Stimulated activated CD4-positive, alpha-beta T cell treated with anti-CD3 and anti-CD28 coated beads, Interleukin-1b, Interleukin-23, amount 100 ng/mL, for 1 hour (primary cell): ENCODE measurements at regions not wholly inside any gene's neighbourhood (a gene's known extent, or its start where the extent isn't known, plus 50 kb on each side); places are given as distances from the start of the nearest gene placed in this dataset.

ENCODE experiments used
- DNase-seq, 2 donors: peaks; one replicate each; pipeline ENCODE4 v3.0.0-alpha.2; 2020; ENCODE audit warnings: low read depth in 2 of 2

DNA sequence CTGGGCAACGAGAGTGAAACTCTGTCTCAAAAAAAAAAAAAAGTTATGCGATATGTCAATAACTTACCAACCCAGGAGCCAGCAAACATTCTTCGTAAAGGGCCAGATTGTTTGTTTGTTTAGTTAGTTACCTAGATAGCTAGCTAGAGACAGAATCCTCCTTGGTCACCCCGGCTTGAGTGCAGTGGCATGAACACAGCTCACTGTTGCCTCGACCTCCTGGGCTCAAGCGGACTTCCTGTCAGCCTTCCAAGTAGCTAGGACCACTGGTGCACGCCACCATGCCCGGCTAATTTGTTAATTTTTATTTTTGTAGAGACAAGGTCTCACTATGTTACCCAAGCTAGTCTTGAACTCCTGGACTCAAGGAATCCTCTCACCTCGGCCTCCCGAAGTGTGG is 113.0 kb downstream of the LITAF start:
- DNase-seq, result no peak

GRCh38 chr16:11474617-11475291 is 112.0 kb downstream of the LITAF start:
- DNase-seq, result no peak

GRCh38 chr16:11475896-11476630 is 110.7 kb downstream of the LITAF start:
- no peak for DNase-seq

DNA sequence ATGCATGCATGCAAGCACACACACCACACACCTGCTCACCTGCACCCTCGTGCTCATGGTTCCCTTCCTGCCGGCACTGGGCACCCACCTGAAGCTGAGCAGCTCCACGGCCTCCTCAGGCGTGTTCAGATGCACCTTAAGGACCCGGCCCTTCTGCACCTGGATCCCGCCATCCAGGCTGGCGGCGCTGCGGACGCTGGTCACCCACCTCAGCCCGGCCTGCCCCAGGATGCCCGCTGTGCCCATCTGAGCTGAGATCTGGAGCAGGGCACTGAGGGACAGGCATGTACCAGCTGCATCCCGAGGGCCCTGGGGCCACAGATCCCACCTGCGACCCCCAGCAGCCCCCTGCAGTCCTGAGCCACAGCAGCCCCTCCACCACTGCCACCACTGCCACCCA is 110.0 kb downstream of the LITAF start:
- DNase-seq, result no peak

GRCh38 chr16:11478431-11479119 is 108.1 kb downstream of the LITAF start:
- DNase-seq, result no peak

GRCh38 chr16:11479916-11480315 is 106.8 kb downstream of the LITAF start:
- DNase-seq, result no peak

DNA sequence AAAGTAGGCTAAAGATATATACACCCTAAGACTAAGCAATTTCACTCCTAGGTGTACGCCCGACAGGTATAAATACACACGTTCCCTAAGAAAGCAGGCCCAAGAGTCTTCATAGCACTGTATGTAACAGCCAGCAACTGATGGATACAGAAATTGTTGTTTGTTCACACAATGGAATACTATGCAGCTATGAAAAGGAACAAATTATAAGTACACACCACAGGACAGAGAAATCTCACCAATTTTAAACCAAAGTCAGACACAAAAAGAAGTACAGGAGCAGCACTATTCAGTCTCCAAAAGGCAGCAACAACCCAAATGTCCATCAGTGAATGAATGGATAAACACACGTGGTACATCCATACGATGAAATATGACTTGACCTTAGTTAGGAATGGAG is 106.1 kb downstream of the LITAF start:
- DNase-seq, result no peak

- DNase-seq, result no peak
Measured at GRCh38 chr16:11481987-11482386, 104.7 kb downstream of the LITAF start.

GRCh38 chr16:11482946-11483748 is 103.6 kb downstream of the LITAF start:
- DNase-seq, result no peak

- DNase-seq, result no peak
Measured at GRCh38 chr16:11484691-11485258, 101.9 kb downstream of the LITAF start.

- DNase-seq, result no peak
Measured at GRCh38 chr16:11485676-11486075, 101.0 kb downstream of the LITAF start.

DNA sequence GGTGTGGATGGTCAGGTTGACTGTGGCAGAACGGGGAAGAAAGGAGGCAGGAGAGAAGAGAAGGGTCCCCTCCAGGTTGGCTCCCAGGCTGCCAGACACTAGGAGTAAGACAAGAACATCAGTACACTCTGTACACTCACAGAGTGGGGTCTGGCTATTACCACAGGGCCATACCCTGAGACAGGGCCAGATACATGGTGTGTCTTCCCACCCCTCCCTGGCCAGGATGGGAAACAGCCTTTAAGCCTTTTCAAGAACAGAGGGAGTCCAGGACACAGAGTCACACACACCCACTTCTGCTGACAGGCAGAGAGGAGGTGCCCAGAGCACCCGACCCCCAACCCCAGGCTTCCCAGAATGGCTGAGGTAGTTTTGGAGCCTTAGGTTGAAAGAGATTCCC is 99.4 kb downstream of the LITAF start:
- DNase-seq, result no peak

GRCh38 chr16:11488304-11488703 is 98.4 kb downstream of the LITAF start:
- DNase-seq, result no peak

- no peak for DNase-seq
Measured at GRCh38 chr16:11491524-11491923, 95.2 kb downstream of the LITAF start.

- DNase-seq, result no peak
Measured at GRCh38 chr16:11492808-11493530, 93.8 kb downstream of the LITAF start.

GRCh38 chr16:11493531-11493929 is 93.2 kb downstream of the LITAF start:
- DNase-seq, result no peak

- DNase-seq, result no peak
Measured at GRCh38 chr16:11494029-11494428, 92.7 kb downstream of the LITAF start.

GRCh38 chr16:11494433-11494832 is 92.3 kb downstream of the LITAF start:
- no peak for DNase-seq

DNA sequence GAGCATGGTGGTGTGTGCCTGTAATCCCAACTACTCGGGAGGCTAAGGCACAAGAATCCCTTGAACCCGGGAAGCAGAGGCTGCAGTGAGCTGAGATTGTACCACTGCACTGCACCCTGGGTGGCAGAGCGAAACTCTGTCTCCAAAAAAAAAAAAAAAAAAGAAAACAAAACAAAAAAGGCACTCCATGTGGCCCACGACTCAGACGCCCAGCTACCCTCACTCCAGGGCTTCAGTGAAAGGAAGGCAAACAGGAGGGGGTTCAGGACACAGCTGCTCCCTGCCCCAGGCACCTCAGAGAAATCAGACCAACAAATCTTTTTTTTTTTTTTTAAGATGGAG is 91.7 kb downstream of the LITAF start:
- DNase-seq, result no peak
